Endothelial cell of umbilical vein (primary cell): ENCODE measurements at regions not wholly inside any gene's neighbourhood (a gene's known extent, or its start where the extent isn't known, plus 50 kb on each side); places are given as distances from the start of the nearest gene placed in this dataset.

ENCODE experiments used
- BruUV-seq: library from RNA; stranded (reverse); fragments of 400-500 nt; replicated peaks from 2 replicates; lab custom pipeline; 2021; lab: Mats Ljungman, UMichigan
- CTCF ChIA-PET: fragments of 300-600, 350-600 bp; sonication (Branson Sonifier 250); formaldehyde crosslinking; loops from one replicate; lab custom pipeline; 2021; ENCODE audit warnings: antibody characterized with exemption, inconsistent platforms; lab: Charles Lee
- POLR2A ChIA-PET: fragments of 300-600, 350-600 bp; sonication (Branson Sonifier 250); formaldehyde crosslinking; loops from one replicate; lab custom pipeline; 2021; ENCODE audit warnings: antibody characterized with exemption, inconsistent platforms; lab: Charles Lee
- DNase-seq: peaks from one replicate; pipeline ENCODE4 v3.0.0-alpha.2; 2011; ENCODE audit warnings: low read depth, low spot score
- FAIRE-seq: peaks from 2 replicates; lab custom pipeline; 2011; peaks lifted over from hg19 to GRCh38; lab: Jason Lieb, UNC
- H2AFZ ChIP-seq: 2 replicates; pipeline ENCODE4 v1.6.0; 2012; ENCODE audit warnings: low read depth, low read length, control low read depth, inconsistent platforms
- H3K27ac ChIP-seq: 2 replicates; pipeline ENCODE4 v1.5.1; 2011; ENCODE audit warnings: low read depth, mild to moderate bottlenecking, control low read depth, low read length, moderate library complexity; ENCODE audit not compliant: insufficient read depth
- H3K27me3 ChIP-seq, 2 experiments: 2 replicates each; pipeline versions ENCODE4 v1.6.0 to v1.6.1; 2011; ENCODE audit warnings: low read length in 2 of 2, mixed read lengths in 1 of 2; ENCODE audit not compliant: control insufficient read depth in 2 of 2, insufficient read depth in 2 of 2
- H3K36me3 ChIP-seq, 2 experiments: 2 replicates in 1 of 2; 3 replicates in 1 of 2; pipeline ENCODE4 v1.5.1; 2011; ENCODE audit warnings: low read length in 2 of 2, mild to moderate bottlenecking in 1 of 2, moderate library complexity in 1 of 2; ENCODE audit not compliant: control insufficient read depth in 2 of 2, insufficient read depth in 2 of 2; ENCODE audit errors: extremely low read depth in 1 of 2
- H3K4me1 ChIP-seq: 3 replicates; pipeline ENCODE4 v1.5.1; 2011; ENCODE audit warnings: mild to moderate bottlenecking, low read length; ENCODE audit not compliant: control insufficient read depth, insufficient read depth; ENCODE audit errors: extremely low read depth
- H3K4me2 ChIP-seq: 2 replicates; pipeline ENCODE4 v1.6.1; 2011; ENCODE audit warnings: low read length, control low read depth, mixed read lengths; ENCODE audit not compliant: insufficient read depth
- H3K4me3 ChIP-seq, 3 experiments: fragments of 200-600 bp in 1 of 3; sonication (generic), shearing (Covaris generic) in 1 of 3; replicated peaks in 1 of 3; 2 replicates each; pipeline ENCODE4 v1.5.1; 2011 to 2016; ENCODE audit warnings: control low read depth in 3 of 3, low read length in 3 of 3, mild to moderate bottlenecking in 2 of 3, inconsistent platforms in 1 of 3, low read depth in 1 of 3, moderate library complexity in 1 of 3; ENCODE audit not compliant: insufficient read depth in 1 of 3
- H3K79me2 ChIP-seq: 2 replicates; pipeline ENCODE4 v1.6.0; 2012; ENCODE audit warnings: low read length, inconsistent platforms; ENCODE audit not compliant: control insufficient read depth, insufficient read depth
- H3K9ac ChIP-seq: replicated peaks from 2 replicates; pipeline ENCODE3; 2011; ENCODE audit warnings: low read length, control low read depth; ENCODE audit not compliant: insufficient read depth; ENCODE audit errors: extremely low read depth
- H3K9me1 ChIP-seq: replicated peaks from 3 replicates; pipeline ENCODE4 v1.6.0; 2011; ENCODE audit warnings: mild to moderate bottlenecking, low read length; ENCODE audit not compliant: control insufficient read depth, insufficient read depth; ENCODE audit errors: extremely low read depth
- H3K9me3 ChIP-seq: replicated peaks from 2 replicates; pipeline ENCODE4 v1.5.1; 2012; ENCODE audit warnings: low read length, inconsistent platforms; ENCODE audit not compliant: control insufficient read depth, insufficient read depth
- H4K20me1 ChIP-seq: replicated peaks from 2 replicates; pipeline ENCODE3; 2011; ENCODE audit warnings: mild to moderate bottlenecking, low read length; ENCODE audit not compliant: control insufficient read depth, insufficient read depth; ENCODE audit errors: extremely low read depth
- EZH2 ChIP-seq: IDR thresholded peaks from 2 replicates; pipeline ENCODE4 v1.6.1; 2012; ENCODE audit warnings: borderline replicate concordance, low read depth, mild to moderate bottlenecking, moderate library complexity, low read length, inconsistent platforms; ENCODE audit not compliant: severe bottlenecking
- FOS ChIP-seq: IDR thresholded peaks from 2 replicates; pipeline ENCODE4 v1.6.1; 2011; ENCODE audit warnings: mild to moderate bottlenecking, low read length, moderate library complexity, borderline replicate concordance; ENCODE audit not compliant: insufficient read depth
- GATA2 ChIP-seq: IDR thresholded peaks from 2 replicates; pipeline ENCODE4 v1.7.0; 2011; ENCODE audit warnings: low read depth, mild to moderate bottlenecking, moderate library complexity, mixed read lengths, low read length; ENCODE audit not compliant: insufficient read length, insufficient read depth
- JUN ChIP-seq: IDR thresholded peaks from 2 replicates; pipeline ENCODE4 v1.6.1; 2011; ENCODE audit warnings: borderline replicate concordance, low read depth; ENCODE audit not compliant: insufficient read length, insufficient read depth
- MYC ChIP-seq: IDR thresholded peaks from one replicate; pipeline ENCODE4 v1.6.1; 2011; ENCODE audit warnings: mild to moderate bottlenecking, low read depth, low read length
- POLR2A ChIP-seq: IDR thresholded peaks from 2 replicates; pipeline ENCODE4 v1.6.1; 2012; ENCODE audit warnings: low read depth, mild to moderate bottlenecking, control low read depth, low read length
- POLR2AphosphoS5 ChIP-seq: IDR thresholded peaks from 2 replicates; pipeline ENCODE4 v1.6.1; 2012; ENCODE audit warnings: low read depth, mild to moderate bottlenecking, control low read depth, low read length, moderate library complexity; ENCODE audit not compliant: insufficient read depth
- dilution Hi-C: fragments of 300-500 bp; cut with MboI; formaldehyde crosslinking; loops from one replicate; pipeline ENCODE4 v1.15.0; 2019; ENCODE audit warnings: low sequenced_read_pairs; ENCODE audit not compliant: extremely low pct_ligation_motif_present
- intact Hi-C: fragments of 100-400 bp; cut with micrococcal nuclease; formaldehyde crosslinking; loops from one replicate; pipeline ENCODE4 v1.10.0; 2022
- TF ChIP-seq, protein P1 (sequence below): IDR thresholded peaks from 2 replicates; pipeline ENCODE4 v1.6.1; 2011; ENCODE audit not compliant: insufficient read depth, insufficient read length
- TF ChIP-seq, protein P2 (sequence below), 2 donors: IDR thresholded peaks; 1 replicate in 1 of 2; 2 replicates in 1 of 2; pipeline ENCODE4 v1.5.1; 2011; ENCODE audit warnings: low read length in 2 of 2, mild to moderate bottlenecking in 2 of 2, moderate library complexity in 2 of 2, control low read depth in 1 of 2, inconsistent platforms in 1 of 2, low read depth in 1 of 2; ENCODE audit not compliant: insufficient read depth in 1 of 2; ENCODE audit errors: extremely low read depth in 1 of 2

DNA sequence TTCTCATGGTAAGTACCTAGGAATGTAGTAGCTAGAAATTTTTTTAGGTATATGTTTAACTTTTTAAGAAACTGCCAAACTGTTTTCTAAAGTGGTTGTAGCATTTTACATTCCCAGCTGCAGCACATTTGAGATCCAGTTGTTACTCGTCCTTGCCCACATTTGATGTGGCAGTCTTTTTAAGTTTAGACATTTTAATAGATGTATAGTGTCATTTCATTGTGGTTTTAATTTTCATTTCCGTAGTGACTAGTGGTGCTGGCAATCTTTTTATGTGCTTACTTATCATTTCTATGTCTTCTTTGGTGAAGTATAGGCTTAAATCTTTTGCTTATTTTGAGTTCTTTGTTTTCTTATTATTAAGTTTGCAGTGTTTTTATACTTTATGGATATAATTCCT lies 171.6 kb downstream of the GAS1 start:
- BruUV-seq = no TSS peak
- H3K79me2 ChIP-seq = no peaks in the 10 kb centered on the region
- no peak overlapping the region for H3K9ac ChIP-seq
- no peak overlapping the region for H3K27ac ChIP-seq
- intact Hi-C loops (no loop called here), dilution Hi-C loops (no loop called here)
- no peaks in the 10 kb centered on the region for H4K20me1 ChIP-seq
- ChIA-PET CTCF (no interaction called here), POLR2A (no interaction called here)
- DNase-seq (no peak), FAIRE-seq (no peak)
- no peaks in the 10 kb centered on the region for H3K36me3 ChIP-seq
- no peak overlapping the region for H3K4me2 ChIP-seq
- no peaks in the 10 kb centered on the region for H3K4me1 ChIP-seq
- H3K27me3 ChIP-seq = no peaks in the 10 kb centered on the region
- H3K4me3 ChIP-seq = no peak overlapping the region
- H2AFZ ChIP-seq = no peak overlapping the region
- no peaks in the 10 kb centered on the region for H3K9me1 ChIP-seq
- peaks cover 2% of the 10 kb centered on the region for H3K9me3 ChIP-seq
- TF ChIP-seq GATA2 = no peak
- TF ChIP-seq JUN = no peak
- no peak for TF ChIP-seq FOS
- no peak for TF ChIP-seq POLR2AphosphoS5

DNA sequence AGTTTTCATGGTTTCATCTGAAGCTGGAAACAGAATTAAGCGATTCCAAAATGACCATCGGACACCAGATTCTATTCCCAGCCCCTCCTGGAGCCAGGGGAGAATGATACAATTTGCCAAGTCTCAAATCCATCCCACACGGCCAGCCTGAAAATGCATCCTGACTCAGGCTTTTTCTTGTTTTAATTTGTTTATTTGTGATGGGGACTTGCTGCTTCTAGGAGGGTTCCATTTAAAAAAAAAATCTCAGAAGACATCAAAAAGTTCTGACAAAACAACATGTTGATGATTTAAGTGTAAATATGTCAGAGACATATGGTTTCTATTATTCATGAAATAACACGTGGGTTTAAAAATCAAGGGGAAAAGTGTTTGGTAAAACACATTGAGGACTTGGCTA lies 173.2 kb downstream of the GAS1 start:
- TF ChIP-seq, protein P1, sequence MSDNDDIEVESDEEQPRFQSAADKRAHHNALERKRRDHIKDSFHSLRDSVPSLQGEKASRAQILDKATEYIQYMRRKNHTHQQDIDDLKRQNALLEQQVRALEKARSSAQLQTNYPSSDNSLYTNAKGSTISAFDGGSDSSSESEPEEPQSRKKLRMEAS = no peak
- TF ChIP-seq, protein P2, sequence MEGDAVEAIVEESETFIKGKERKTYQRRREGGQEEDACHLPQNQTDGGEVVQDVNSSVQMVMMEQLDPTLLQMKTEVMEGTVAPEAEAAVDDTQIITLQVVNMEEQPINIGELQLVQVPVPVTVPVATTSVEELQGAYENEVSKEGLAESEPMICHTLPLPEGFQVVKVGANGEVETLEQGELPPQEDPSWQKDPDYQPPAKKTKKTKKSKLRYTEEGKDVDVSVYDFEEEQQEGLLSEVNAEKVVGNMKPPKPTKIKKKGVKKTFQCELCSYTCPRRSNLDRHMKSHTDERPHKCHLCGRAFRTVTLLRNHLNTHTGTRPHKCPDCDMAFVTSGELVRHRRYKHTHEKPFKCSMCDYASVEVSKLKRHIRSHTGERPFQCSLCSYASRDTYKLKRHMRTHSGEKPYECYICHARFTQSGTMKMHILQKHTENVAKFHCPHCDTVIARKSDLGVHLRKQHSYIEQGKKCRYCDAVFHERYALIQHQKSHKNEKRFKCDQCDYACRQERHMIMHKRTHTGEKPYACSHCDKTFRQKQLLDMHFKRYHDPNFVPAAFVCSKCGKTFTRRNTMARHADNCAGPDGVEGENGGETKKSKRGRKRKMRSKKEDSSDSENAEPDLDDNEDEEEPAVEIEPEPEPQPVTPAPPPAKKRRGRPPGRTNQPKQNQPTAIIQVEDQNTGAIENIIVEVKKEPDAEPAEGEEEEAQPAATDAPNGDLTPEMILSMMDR (IDR thresholded peaks at IDR 0.05; ENCODE audit: extremely low read depth in 1 of 2, insufficient read depth in 1 of 2, low read depth in 1 of 2, low read length in 2 of 2) = no peak
- TF ChIP-seq POLR2A (no peak), JUN (no peak), FOS (no peak), EZH2 (no peak), POLR2AphosphoS5 (no peak), MYC (no peak), GATA2 (no peak)
- Histone ChIP-seq H3K9me3 (peaks cover 2% of the 10 kb centered on the region), H3K79me2 (no peaks in the 10 kb centered on the region), H3K4me2 (no peak overlapping the region), H3K9ac (no peak overlapping the region), H3K27me3 (no peaks in the 10 kb centered on the region), H3K36me3 (no peaks in the 10 kb centered on the region), H2AFZ (no peak overlapping the region), H3K27ac (no peak overlapping the region), H3K4me3 (no peak overlapping the region), H3K9me1 (no peaks in the 10 kb centered on the region), H3K4me1 (no peaks in the 10 kb centered on the region), H4K20me1 (no peaks in the 10 kb centered on the region)
- no peak for FAIRE-seq
- intact Hi-C loops = no loop called here
- ChIA-PET CTCF (no interaction called here), POLR2A (no interaction called here)
- DNase-seq = no peak
- BruUV-seq = no TSS peak
- dilution Hi-C loops = no loop called here
